GM11168 (cell line): ENCODE measurements at regions not wholly inside any gene's neighbourhood (a gene's known extent, or its start where the extent isn't known, plus 50 kb on each side); places are given as distances from the start of the nearest gene placed in this dataset.

ENCODE experiments used
- in situ Hi-C: fragments of 300-500 bp; cut with MboI; formaldehyde crosslinking; loops from one replicate; pipeline ENCODE4 v1.12.0; 2022; ENCODE audit warnings: low sequenced_read_pairs; ENCODE audit not compliant: unreplicated experiment

GRCh38 chr10:58070956-58071355 lies 196.7 kb downstream of the IPMK start:
- in situ Hi-C loops: loop anchor here (25.0 kb wide), 1 partner anchor 734 kb away; no protein-coding TSS in a partner anchor

DNA sequence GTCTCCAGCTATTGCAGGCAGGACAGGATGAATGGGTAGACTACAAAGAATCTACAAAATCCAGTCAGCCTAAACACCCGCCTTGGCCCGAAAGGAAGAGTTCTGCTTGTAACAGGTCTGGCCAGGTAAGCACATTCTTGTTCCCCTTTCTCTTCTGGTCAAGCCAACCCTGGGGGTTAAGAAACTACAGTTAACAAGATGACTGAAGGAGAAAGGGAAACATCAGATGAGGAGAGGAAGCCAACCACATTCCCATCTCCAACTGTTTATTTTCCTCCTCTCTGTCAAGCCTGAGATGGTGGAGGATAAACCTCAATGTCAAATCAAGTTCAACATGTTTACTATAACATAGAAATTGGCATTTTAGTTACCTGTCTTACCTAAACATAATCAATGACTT lies 198.9 kb downstream of the IPMK start:
- in situ Hi-C loops: loop anchor here (25.0 kb wide), 1 partner anchor 732 kb away; no protein-coding TSS in a partner anchor

DNA sequence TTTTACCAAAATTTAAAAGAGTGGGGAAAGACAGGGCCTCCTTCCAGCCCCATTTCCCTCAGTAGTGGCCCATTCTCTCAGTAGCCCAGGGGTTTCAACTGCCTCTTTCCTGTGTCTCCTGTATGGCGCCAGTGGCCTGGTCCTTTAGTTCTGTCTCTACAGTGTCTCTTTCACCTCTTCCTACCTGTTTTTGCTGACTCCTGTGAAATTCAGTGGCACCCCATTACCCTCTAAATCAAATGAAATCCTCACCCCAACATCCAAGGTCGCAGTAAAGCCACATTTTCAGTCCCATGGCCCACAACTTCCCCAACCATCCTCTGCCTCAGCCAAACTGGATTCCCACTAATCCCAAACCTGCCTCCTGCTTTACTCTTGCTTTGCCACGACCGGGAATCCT lies 200.7 kb downstream of the IPMK start:
- in situ Hi-C loops: loop anchor here (25.0 kb wide), 1 partner anchor 730 kb away; no protein-coding TSS in a partner anchor

- in situ Hi-C loops: loop anchor here (25.0 kb wide), 1 partner anchor 729 kb away; no protein-coding TSS in a partner anchor
These were observed 201.6 kb downstream of the IPMK start for GRCh38 chr10:58066126-58066525.

- in situ Hi-C loops: loop anchor here (25.0 kb wide), 1 partner anchor 728 kb away; no protein-coding TSS in a partner anchor
These were observed 202.2 kb downstream of the IPMK start for GRCh38 chr10:58065529-58065815.

GRCh38 chr10:58064714-58065528 lies 202.8 kb downstream of the IPMK start:
- in situ Hi-C loops: loop anchor here (25.0 kb wide), 1 partner anchor 728 kb away; no protein-coding TSS in a partner anchor

- in situ Hi-C loops: loop anchor here (25.0 kb wide), 1 partner anchor 727 kb away; no protein-coding TSS in a partner anchor
These were observed 203.7 kb downstream of the IPMK start for GRCh38 chr10:58063861-58064480.

DNA sequence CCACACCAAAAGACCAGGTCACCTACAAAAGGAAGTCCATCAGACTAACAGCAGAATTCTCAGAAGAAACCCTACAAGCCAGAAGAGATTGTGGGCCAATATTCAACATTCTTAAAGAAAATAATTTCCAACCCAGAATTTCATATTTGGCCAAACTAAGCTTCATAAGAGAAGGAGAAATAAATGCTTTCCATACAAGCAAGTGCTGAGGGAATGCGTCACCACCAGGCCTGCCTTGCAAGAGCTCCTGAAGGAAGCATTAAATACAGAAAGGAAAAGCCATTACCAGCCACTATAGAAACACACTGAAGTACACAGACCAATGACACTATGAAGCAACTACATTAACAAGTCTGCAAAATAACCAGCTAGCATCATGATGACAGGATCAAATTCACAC lies 209.0 kb downstream of the IPMK start:
- in situ Hi-C loops: loop anchor here (25.0 kb wide), 1 partner anchor 721 kb away; no protein-coding TSS in a partner anchor

DNA sequence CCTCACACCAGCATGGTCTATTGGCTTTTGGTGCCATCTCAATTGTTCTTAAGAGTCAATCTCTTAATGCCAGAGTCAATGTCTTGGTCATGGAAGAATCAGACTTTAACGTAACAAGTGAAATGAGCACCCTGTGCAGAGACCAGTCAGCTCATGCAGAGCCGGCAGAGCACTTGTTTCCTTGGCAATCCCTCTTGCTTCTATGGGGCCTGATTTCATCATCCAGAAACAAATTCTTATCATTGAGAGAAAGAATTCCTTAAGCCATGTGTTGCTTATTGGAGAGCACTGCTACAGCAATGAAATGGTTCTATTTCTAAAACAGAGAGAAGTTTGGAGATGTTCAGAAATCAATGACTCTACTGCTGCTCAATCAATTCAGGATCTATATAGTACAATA lies 212.8 kb downstream of the IPMK start:
- in situ Hi-C loops: loop anchor here (25.0 kb wide), 1 partner anchor 718 kb away; no protein-coding TSS in a partner anchor

DNA sequence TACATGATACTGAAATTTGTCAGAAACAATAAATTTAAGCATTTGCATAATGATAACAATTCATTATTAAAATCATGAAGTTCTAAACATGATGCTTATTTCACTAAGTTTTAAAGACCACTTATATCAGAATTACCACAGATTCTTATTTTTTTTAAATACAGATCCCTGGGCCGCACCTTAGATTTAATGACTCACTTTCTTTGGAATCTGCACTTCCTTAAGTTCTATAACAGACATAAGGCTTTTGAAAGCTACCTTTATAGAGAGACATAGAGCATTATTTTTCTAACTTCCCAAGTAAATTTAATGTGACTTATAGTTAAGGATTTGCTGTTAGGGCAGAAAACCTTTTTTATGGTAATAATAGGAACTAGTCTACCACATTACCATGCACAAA lies 214.9 kb downstream of the IPMK start:
- in situ Hi-C loops: loop anchor here (25.0 kb wide), 1 partner anchor 715 kb away; no protein-coding TSS in a partner anchor

DNA sequence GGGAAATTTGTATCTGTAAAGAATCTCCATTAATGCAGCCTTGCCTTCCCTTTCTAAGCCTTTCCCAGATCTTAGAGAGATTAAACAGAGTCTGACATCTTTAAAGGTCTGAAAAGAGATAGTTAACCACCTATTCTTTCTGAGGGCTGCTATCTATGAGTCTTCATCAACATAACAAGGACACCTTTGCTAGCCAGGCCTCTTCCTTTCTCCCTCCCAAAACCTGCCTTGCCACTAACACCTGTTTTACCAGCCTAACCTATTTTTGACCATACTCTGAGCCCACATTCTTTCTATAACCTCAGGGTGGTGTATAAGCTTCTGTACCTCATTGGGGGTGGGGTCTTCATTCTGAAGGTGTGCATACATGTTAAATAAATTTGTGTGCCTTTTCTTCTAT lies 217.1 kb downstream of the IPMK start:
- in situ Hi-C loops: loop anchor here (25.0 kb wide), 1 partner anchor 713 kb away; no protein-coding TSS in a partner anchor

DNA sequence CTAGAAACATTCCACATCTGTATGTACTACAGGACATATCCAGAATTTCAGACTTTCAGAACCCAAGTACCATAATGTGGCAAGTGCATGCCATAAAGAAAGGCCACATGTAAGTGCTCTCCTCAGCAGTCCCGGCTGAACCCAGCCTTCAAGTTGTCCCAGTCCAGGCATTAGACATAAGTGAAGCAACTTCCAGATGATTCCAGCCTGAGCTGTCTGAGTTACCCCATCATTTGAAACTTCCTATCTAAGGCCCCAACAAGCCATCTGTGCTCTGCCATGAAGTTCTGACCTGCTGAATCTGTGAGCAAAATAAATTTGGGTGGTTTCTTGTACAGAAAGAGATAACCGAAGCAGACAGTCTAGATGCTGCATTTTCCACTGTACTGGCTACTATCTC lies 218.8 kb downstream of the IPMK start:
- in situ Hi-C loops: no loop called here

DNA sequence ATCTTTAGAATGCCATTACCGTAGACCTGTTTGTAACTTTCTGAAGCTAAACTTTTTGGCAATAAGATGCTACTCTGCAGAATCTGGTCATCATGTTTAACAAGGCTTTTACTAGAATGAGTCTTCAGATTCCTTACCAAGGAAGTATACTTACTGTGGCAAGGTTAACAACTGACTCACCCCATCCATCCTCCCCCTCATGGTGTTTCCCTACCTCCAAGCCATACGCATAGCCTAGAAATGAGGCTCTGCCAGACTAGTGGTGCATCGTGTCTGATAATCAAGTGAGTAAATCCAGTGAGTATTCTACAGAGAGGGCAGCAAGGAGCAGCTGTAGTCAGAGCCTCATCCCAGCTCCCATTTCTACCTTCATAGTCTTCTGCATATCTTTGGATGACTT lies 223.6 kb downstream of the IPMK start:
- in situ Hi-C loops: no loop called here

DNA sequence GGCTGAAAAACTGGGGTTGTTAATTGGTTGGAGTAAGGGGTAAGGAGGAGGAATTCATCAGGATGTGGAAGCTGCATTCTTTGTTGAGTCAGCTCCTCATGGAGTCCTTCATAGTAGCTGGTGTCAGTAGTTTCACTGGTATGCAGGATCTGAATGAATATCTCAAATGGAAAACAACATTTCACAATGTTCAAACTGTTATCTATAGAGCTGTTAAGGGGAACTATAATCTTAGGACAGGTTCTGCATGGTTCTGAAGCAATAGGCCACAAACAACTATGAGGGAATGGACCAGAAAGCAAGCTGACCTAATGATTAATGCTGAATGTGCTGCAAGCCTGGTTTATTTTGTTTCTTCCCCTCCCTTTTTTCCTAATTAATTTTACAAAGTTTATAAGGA lies 225.8 kb downstream of the IPMK start:
- in situ Hi-C loops: no loop called here

DNA sequence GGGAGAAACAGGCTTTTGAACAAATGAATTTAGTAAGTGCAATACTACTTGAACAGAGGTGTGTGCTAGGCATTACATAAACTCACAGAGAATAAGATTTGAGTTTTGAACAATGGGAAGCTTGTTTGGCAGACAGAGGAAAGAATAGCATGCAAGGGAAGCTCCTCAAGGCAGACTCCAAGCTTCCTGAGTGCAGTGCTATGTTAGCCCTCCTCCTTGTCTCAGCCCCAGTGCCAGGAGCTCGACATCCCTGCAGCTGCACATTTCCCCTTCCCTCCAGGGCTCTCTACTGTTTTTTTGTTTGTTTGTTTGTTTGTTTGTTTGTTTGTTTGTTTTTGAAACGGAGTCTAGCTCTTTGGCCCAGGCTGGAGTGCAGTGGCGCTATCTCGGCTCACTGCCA lies 237.5 kb downstream of the IPMK start:
- in situ Hi-C loops: no loop called here

DNA sequence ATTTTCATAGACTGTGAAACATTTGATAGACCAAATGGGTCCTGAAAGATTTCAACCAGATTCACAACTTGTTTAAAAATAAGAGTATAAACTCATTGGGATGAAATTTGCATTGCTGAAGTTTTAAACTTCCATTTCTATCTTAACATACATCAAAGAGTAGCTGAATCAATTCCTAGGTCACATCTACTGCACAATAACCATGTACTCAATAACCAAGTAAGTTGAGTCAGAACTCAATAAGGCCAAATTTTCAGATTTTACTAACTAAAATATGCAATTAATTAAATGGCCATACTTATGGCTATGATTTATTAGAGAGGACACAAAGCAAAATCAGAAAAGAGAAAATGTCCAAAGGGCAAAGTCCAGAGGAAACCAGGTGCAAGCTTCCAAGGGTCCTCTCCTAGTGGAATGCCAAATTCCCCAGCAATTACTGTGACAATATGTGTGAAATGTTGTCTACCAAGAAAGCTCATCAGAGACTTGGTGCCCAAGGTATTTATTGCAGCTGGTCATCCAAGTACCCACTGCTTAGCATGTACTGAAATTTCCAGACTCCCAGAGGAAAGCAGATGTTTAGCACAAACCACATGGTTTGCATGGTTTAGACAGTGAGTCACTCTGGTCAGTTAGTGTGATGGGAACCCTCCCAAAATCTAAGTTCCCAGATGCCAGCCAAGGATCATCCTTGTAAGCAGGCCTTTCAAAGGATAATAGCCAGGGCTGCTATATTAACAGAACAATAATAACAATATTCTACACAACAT lies 238.9 kb downstream of the IPMK start:
- in situ Hi-C loops: no loop called here

GRCh38 chr10:58027426-58027825 lies 240.3 kb downstream of the IPMK start:
- in situ Hi-C loops: no loop called here

GRCh38 chr10:58026036-58026435 lies 241.7 kb downstream of the IPMK start:
- in situ Hi-C loops: no loop called here

DNA sequence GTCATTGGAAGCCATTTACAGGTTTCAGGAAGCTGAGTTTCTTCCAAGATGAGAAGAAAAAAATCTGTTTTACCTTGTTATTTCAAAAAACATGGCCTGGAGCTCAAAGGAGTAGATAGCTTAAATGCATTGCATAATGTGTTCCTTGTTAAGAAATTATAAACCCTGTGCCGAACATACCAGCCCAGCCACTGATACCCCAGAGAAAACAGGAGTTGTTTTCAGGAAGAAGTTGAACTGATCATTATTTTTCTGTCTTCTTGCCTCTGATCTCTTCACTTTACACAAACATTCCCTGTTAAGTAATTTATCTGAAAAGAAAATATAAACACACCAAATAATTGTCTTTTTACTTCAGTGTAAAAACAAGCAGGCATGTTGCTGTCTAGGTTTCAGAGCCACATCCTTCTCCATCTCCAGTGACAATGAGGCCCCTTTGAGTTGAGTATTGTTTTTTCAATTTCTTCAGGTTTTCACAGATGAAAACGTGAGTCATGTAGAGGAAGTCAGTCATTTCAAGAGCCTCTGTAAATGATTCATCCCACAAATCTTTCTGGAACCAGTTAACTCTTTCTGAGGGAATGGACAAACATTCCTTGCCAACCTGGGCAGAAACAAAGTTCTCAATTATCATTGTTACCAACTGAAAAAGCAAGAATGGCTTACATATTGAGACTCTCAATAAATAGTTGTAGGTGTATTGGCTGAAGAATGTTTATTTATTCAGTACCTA lies 244.2 kb downstream of the IPMK start:
- in situ Hi-C loops: no loop called here
